Esophagus squamous epithelium (tissue), 5 donors: ENCODE measurements at regions not wholly inside any gene's neighbourhood (a gene's known extent, or its start where the extent isn't known, plus 50 kb on each side); places are given as distances from the start of the nearest gene placed in this dataset.
"Not testable (repeated sequence)": the region's sequence is repeated elsewhere in the genome, so short reads cannot be mapped to it uniquely, and the experiment has no call there.

Experiments
- DNase-seq: peaks from one replicate; lab custom pipeline; 2025; lab: John Stamatoyannopoulos, UW
- H3K27ac ChIP-seq, 4 donors: fragments of 200-600 bp; sonication (generic); one replicate each; pipeline ENCODE4 v1.5.1; 2016 to 2019; ENCODE audit warnings: mild to moderate bottlenecking in 1 of 4
- H3K27me3 ChIP-seq, 4 donors: fragments of 200-600 bp; sonication (generic); 1 replicate in 3 of 4; 2 replicates in 1 of 4; pipeline versions ENCODE4 v1.5.1 to v1.6.0; 2017 to 2021; ENCODE audit warnings: antibody characterized with exemption in 1 of 4
- H3K36me3 ChIP-seq, 3 donors: fragments of 200-600 bp; sonication (generic); one replicate each; pipeline ENCODE4 v1.5.1; 2016 to 2019
- H3K4me1 ChIP-seq, 3 donors: fragments of 200-600 bp; sonication (generic); one replicate each; pipeline ENCODE4 v1.5.1; 2017 to 2019
- H3K4me3 ChIP-seq, 4 donors: fragments of 200-600 bp; sonication (generic); 1 replicate in 3 of 4; 2 replicates in 1 of 4; pipeline ENCODE4 v1.5.1; 2016 to 2019; ENCODE audit warnings: mild to moderate bottlenecking in 2 of 4, moderate library complexity in 1 of 4
- H3K9me3 ChIP-seq, 3 donors: fragments of 200-600 bp; sonication (generic); one replicate each; pipeline ENCODE4 v1.5.1; 2016 to 2019
- CTCF ChIP-seq, 6 experiments: fragments of 450-650 bp in 4 of 6; fragments of 200-600 bp in 2 of 6; sonication (generic) in 2 of 6; IDR thresholded peaks; one replicate each; pipeline ENCODE4 v1.5.1; 2016 to 2019; ENCODE audit warnings: antibody characterized with exemption in 6 of 6, mild to moderate bottlenecking in 4 of 6, moderate library complexity in 4 of 6
- POLR2A ChIP-seq, 4 donors: fragments of 450-650 bp; IDR thresholded peaks; one replicate each; pipeline ENCODE4 v1.6.1; 2017; ENCODE audit warnings: antibody characterized with exemption in 4 of 4, mild to moderate bottlenecking in 4 of 4, moderate library complexity in 3 of 4
- WGBS, 2 donors: methylation state at CpG; one replicate each; pipeline ENCODE4 v1.1.5; 2018; 5-methylcytosine and 5-hydroxymethylcytosine counted together
- intact Hi-C: fragments of 100-400 bp; cut with DNase I; formaldehyde crosslinking; loops from one replicate; pipeline ENCODE4 v1.15.0; 2022
- donor health status: DM: yes; HTN: yes; CAD: no.

- Histone ChIP-seq H3K27me3 (no peaks in the 10 kb centered on the region), H3K27ac (no peak overlapping the region), H3K4me1 (peaks cover 0 to 2% (median 0%) of the 10 kb centered on the region in 3 donors), H3K4me3 (no peak overlapping the region), H3K9me3 (no peaks in the 10 kb centered on the region), H3K36me3 (no peaks in the 10 kb centered on the region)
- WGBS, 2 donors, result 63 to 82% methylated on average over 2 of the region's 2 CpGs
- intact Hi-C loops, result no loop called here
- DNase-seq, result no peak
- TF ChIP-seq POLR2A (IDR thresholded peaks at IDR 0.05) (no peak), CTCF (IDR thresholded peaks at IDR 0.05) (no peak)
Observed at GRCh38 chr6:19214231-19214630, 622.9 kb upstream of the ID4 start.

- H3K27ac ChIP-seq, result no peak overlapping the region
- H3K27me3 ChIP-seq, result no peaks in the 10 kb centered on the region
- H3K9me3 ChIP-seq, result no peaks in the 10 kb centered on the region
- TF ChIP-seq POLR2A (IDR thresholded peaks at IDR 0.05), result no peak
- intact Hi-C loops, result no loop called here
- WGBS, 2 donors, result 42 to 44% methylated on average over 1 of the region's 1 CpG
- no peak for DNase-seq
- H3K4me1 ChIP-seq, result no peaks in the 10 kb centered on the region
- H3K4me3 ChIP-seq, result no peak overlapping the region
- H3K36me3 ChIP-seq, result no peaks in the 10 kb centered on the region
Observed at GRCh38 chr6:19219931-19220330, 617.2 kb upstream of the ID4 start.

- Histone ChIP-seq H3K4me3 (no peak overlapping the region), H3K36me3 (no peaks in the 10 kb centered on the region), H3K4me1 (no peaks in the 10 kb centered on the region), H3K27ac (peak overlapping the region in 3 of 4 donors; percentile 27 to 64 (median 50)), H3K9me3 (no peaks in the 10 kb centered on the region), H3K27me3 (no peaks in the 10 kb centered on the region)
- TF ChIP-seq POLR2A (IDR thresholded peaks at IDR 0.05) (no peak), CTCF (IDR thresholded peaks at IDR 0.05) (no peak)
- 56 to 74% methylated on average over 5 of the region's 5 CpGs for WGBS, 2 donors
- intact Hi-C loops, result no loop called here
- no peak for DNase-seq
Observed at GRCh38 chr6:19231878-19232561, 605.1 kb upstream of the ID4 start.

- H3K9me3 ChIP-seq, result peaks cover 0 to 10% (median 0%) of the 10 kb centered on the region in 3 donors
- no peak overlapping the region for H3K27ac ChIP-seq
- intact Hi-C loops, result no loop called here
- no peak for DNase-seq
- no peaks in the 10 kb centered on the region for H3K27me3 ChIP-seq
- no peak for TF ChIP-seq CTCF (IDR thresholded peaks at IDR 0.05)
- TF ChIP-seq POLR2A (IDR thresholded peaks at IDR 0.05), result no peak
- 81 to 84% methylated on average over 1 of the region's 1 CpG for WGBS, 2 donors
- H3K4me1 ChIP-seq, result no peaks in the 10 kb centered on the region
- no peaks in the 10 kb centered on the region for H3K36me3 ChIP-seq
- no peak overlapping the region for H3K4me3 ChIP-seq
Observed at GRCh38 chr6:19245656-19246055, 591.5 kb upstream of the ID4 start.

- whole genome bisulfite sequencing, 2 donors, result 76 to 90% methylated on average over 3 to 6 of the region's 8 CpGs
Observed at GRCh38 chr6:19247181-19247580, 590.0 kb upstream of the ID4 start.

GRCh38 chr6:19256123-19256522 lies 581.0 kb upstream of the ID4 start:
- intact Hi-C loops, H3K9me3 ChIP-seq, H3K27me3 ChIP-seq, H3K4me1 ChIP-seq, H3K27ac ChIP-seq, DNase-seq, H3K4me3 ChIP-seq, H3K36me3 ChIP-seq: not testable (repeated sequence)
- 77 to 82% methylated on average over 2 of the region's 2 CpGs for WGBS, 2 donors

More at GRCh38 chr6:19247181-19247580, 590.0 kb upstream of the ID4 start:
- DNase-seq, intact Hi-C loops, H3K36me3 ChIP-seq, H3K27ac ChIP-seq, H3K9me3 ChIP-seq, H3K4me3 ChIP-seq, H3K27me3 ChIP-seq, H3K4me1 ChIP-seq: not testable (repeated sequence)
